ENCODE measurements at regions not wholly inside any gene's neighbourhood (a gene's known extent, or its start where the extent isn't known, plus 50 kb on each side); places are given as distances from the start of the nearest gene placed in this dataset.

GRCh38 chr13:23506071-23506806, 64.0 kb upstream of the TNFRSF19 start:
- no peaks in the 10 kb centered on the region for H3K27me3 ChIP-seq (ENCODE audit: insufficient read depth)
- peak overlapping the region; percentile 35; the same call in 1 of the 2 replicates for H2AFZ ChIP-seq
- H3K4me1 Mint-ChIP-seq = peaks cover 4% of the 10 kb centered on the region
- H3K79me2 ChIP-seq (replicated peaks; ENCODE audit: insufficient read depth) = no peaks in the 10 kb centered on the region
- peaks cover 4% of the 10 kb centered on the region for H3K4me1 ChIP-seq (ENCODE audit: insufficient read depth)
- no peak overlapping the region for H3K27ac Mint-ChIP-seq
- no peaks in the 10 kb centered on the region for H3F3A ChIP-seq (replicated peaks; ENCODE audit: low read depth)
- no peaks in the 10 kb centered on the region for H3K27me3 Mint-ChIP-seq (ENCODE audit: insufficient read depth, low read depth, poor library complexity)
- no peak overlapping the region for H3K4me2 ChIP-seq
- DNase-seq (ENCODE audit: low spot score) (no peak), ATAC-seq (no peak)
- no peaks in the 10 kb centered on the region for H3K9me2 ChIP-seq (ENCODE audit: insufficient read depth)
- H3K4me3 Mint-ChIP-seq = no peak overlapping the region
- TF ChIP-seq JUNB (IDR thresholded peaks at IDR 0.05; ENCODE audit: unreplicated experiment) = no peak
- no peak for TF ChIP-seq ZNF462 (CRISPR knock-in tag; IDR thresholded peaks at IDR 0.05)
- TF ChIP-seq ZNF331 (CRISPR knock-in tag; IDR thresholded peaks at IDR 0.05; ENCODE audit: low read depth) = no peak
- no peak for TF ChIP-seq STAT1 (IDR thresholded peaks at IDR 0.05; ENCODE audit: unreplicated experiment)
- TF ChIP-seq POLR2AphosphoS5 (IDR thresholded peaks at IDR 0.05; ENCODE audit: low read depth) = no peak
- no peaks in the 10 kb centered on the region for H3K9me3 Mint-ChIP-seq
- H3K4me3 ChIP-seq = no peak overlapping the region
- H4K20me1 ChIP-seq (replicated peaks; ENCODE audit: insufficient read depth) = no peaks in the 10 kb centered on the region
- H3K36me3 ChIP-seq (ENCODE audit: insufficient read depth) = no peaks in the 10 kb centered on the region
- no peaks in the 10 kb centered on the region for H3K36me3 Mint-ChIP-seq (ENCODE audit: low read depth)
- H3K27ac ChIP-seq (ENCODE audit: low read depth) = no peak overlapping the region

- no peak overlapping the region for H3K4me3 Mint-ChIP-seq
- H3K4me1 Mint-ChIP-seq = peaks cover 10% of the 10 kb centered on the region
- H3K36me3 Mint-ChIP-seq (ENCODE audit: low read depth) = no peaks in the 10 kb centered on the region
- Histone ChIP-seq H3K4me2 (no peak overlapping the region), H3K79me2 (replicated peaks; ENCODE audit: insufficient read depth) (no peaks in the 10 kb centered on the region), H2AFZ (no peak overlapping the region), H3K27ac (ENCODE audit: low read depth) (no peak overlapping the region), H3K4me1 (ENCODE audit: insufficient read depth) (peaks cover 4% of the 10 kb centered on the region), H3K36me3 (ENCODE audit: insufficient read depth) (no peaks in the 10 kb centered on the region), H3K4me3 (no peak overlapping the region), H3K27me3 (ENCODE audit: insufficient read depth) (no peaks in the 10 kb centered on the region), H3F3A (replicated peaks; ENCODE audit: low read depth) (no peaks in the 10 kb centered on the region), H3K9me2 (ENCODE audit: insufficient read depth) (no peaks in the 10 kb centered on the region), H4K20me1 (replicated peaks; ENCODE audit: insufficient read depth) (no peaks in the 10 kb centered on the region)
- H3K27me3 Mint-ChIP-seq (ENCODE audit: insufficient read depth, low read depth, poor library complexity) = no peaks in the 10 kb centered on the region
- ATAC-seq (no peak), DNase-seq (ENCODE audit: low spot score) (no peak)
- H3K27ac Mint-ChIP-seq = no peak overlapping the region
- no peaks in the 10 kb centered on the region for H3K9me3 Mint-ChIP-seq
- TF ChIP-seq EZH2phosphoT487 (IDR thresholded peaks at IDR 0.05; ENCODE audit: unreplicated experiment) = no peak
- TF ChIP-seq, protein P1, sequence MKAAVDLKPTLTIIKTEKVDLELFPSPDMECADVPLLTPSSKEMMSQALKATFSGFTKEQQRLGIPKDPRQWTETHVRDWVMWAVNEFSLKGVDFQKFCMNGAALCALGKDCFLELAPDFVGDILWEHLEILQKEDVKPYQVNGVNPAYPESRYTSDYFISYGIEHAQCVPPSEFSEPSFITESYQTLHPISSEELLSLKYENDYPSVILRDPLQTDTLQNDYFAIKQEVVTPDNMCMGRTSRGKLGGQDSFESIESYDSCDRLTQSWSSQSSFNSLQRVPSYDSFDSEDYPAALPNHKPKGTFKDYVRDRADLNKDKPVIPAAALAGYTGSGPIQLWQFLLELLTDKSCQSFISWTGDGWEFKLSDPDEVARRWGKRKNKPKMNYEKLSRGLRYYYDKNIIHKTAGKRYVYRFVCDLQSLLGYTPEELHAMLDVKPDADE (IDR thresholded peaks at IDR 0.05) = no peak
- TF ChIP-seq POLR2AphosphoS5 (IDR thresholded peaks at IDR 0.05; ENCODE audit: low read depth) = no peak
- TF ChIP-seq, protein P2, sequence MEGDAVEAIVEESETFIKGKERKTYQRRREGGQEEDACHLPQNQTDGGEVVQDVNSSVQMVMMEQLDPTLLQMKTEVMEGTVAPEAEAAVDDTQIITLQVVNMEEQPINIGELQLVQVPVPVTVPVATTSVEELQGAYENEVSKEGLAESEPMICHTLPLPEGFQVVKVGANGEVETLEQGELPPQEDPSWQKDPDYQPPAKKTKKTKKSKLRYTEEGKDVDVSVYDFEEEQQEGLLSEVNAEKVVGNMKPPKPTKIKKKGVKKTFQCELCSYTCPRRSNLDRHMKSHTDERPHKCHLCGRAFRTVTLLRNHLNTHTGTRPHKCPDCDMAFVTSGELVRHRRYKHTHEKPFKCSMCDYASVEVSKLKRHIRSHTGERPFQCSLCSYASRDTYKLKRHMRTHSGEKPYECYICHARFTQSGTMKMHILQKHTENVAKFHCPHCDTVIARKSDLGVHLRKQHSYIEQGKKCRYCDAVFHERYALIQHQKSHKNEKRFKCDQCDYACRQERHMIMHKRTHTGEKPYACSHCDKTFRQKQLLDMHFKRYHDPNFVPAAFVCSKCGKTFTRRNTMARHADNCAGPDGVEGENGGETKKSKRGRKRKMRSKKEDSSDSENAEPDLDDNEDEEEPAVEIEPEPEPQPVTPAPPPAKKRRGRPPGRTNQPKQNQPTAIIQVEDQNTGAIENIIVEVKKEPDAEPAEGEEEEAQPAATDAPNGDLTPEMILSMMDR (conservative IDR thresholded peaks at IDR 0.05; ENCODE audit: low read depth in 2 of 2) = no peak
- no peak for TF ChIP-seq CREB1 (CRISPR knock-in tag; IDR thresholded peaks at IDR 0.05; ENCODE audit: low read depth)
- no peak for TF ChIP-seq JUNB (IDR thresholded peaks at IDR 0.05; ENCODE audit: unreplicated experiment)
- no peak for TF ChIP-seq ZNF114 (CRISPR knock-in tag; IDR thresholded peaks at IDR 0.05)
- TF ChIP-seq ZNF331 (CRISPR knock-in tag; IDR thresholded peaks at IDR 0.05; ENCODE audit: low read depth) = no peak
Observed at GRCh38 chr13:23506807-23507291, 63.4 kb upstream of the TNFRSF19 start.

All from GM23338 (cell line).